NCI-H2196 (cell line): ENCODE measurements at regions not wholly inside any gene's neighbourhood (a gene's known extent, or its start where the extent isn't known, plus 50 kb on each side); places are given as distances from the start of the nearest gene placed in this dataset.
"Not testable (repeated sequence)": the region's sequence is repeated elsewhere in the genome, so short reads cannot be mapped to it uniquely, and the experiment has no call there.

ENCODE experiments used
- DNase-seq: peaks from one replicate; lab custom pipeline; 2025; ENCODE audit not compliant: unreplicated experiment; lab: John Stamatoyannopoulos, UW

DNA sequence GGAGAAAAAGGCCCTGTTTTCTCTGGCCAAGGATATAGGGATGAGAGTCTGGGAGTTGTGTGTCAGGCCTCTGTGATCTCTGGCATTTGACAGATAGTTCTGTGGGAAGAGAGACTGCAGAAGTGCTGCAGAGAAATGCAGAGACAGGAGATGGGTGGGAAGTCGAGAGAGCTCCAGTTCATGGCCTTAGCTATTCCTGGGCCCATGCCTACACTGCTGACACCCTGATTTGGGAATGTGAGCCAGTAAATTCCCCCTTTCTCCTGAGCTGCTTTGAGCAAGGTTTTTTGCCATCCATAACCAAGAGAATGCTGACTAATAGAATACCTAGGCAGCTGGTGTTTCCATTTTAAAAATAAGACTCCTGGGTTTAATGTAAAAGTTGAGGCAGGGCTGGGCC lies 59.3 kb downstream of the EBLN2 start:
- DNase-seq = no peak

DNA sequence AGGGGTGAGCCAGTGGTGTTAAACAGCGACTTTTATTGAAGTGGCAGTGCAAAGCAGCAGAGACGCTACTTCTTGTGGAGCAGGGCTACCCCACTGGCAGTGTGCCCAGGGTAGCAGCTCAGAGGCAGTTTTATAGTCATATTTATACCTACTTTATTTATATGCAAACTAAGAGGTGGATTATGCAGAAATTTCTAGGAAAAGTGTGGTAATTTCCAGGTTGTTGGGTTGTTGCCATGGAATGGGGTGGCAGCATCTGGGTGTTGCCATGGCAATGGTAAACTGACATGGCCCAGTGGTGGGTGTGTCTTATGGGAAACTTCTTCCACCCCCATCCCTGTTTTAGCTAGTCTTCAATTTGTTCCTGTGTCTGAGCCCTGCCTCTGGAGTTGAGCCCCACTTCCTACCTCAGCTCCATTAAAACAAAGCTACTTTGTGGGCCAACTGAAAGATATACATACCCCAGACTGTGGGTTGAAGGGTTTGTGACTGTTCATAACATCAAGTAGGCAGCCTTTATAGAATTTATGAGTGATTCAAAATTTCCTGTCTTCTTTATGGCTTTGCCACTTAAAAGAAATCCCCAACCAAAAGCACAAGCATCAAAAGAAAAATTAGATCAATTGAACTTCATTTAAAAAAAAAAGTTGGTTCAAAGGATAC lies 60.3 kb downstream of the EBLN2 start:
- no peak for DNase-seq

DNA sequence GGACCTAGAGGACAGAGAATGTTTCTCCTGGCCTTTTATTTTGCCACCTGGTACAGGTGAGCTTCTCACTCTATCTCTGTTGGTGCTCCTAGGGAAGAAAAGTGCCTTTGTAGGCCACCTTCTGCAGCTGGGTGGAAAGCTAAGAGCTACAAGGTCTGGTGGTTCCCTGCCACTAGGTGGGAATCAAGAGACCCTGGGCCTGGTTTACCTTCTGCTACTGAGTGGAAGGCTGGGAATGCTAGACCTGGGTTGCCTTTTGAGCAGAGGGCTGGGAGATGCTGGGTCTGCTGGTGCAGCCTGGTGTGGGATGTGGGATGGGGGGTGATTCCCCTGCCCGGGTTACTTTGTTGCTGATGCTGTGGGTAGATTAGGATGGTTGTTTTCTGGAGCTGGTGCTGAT lies 72.6 kb downstream of the EBLN2 start:
- no peak for DNase-seq

DNA sequence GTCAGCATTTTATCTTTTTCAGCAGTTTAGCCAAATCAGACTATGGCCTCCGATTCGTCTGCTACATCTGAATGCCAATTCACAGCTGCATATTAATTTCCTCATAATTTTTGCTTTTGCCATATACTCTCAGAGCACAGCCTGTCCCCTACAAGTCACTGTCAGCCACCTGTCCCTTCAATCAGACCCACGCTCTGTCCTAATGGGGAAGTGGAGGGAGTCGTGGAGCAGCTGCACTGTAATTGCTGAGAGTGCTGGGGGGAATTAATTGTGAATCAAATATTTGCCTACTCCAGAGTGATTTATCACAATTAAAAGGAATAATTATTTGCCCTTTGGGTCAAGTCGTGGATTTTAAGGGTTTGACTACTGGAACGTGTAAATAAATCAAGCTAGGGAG lies 75.5 kb downstream of the EBLN2 start:
- DNase-seq = no peak

DNA sequence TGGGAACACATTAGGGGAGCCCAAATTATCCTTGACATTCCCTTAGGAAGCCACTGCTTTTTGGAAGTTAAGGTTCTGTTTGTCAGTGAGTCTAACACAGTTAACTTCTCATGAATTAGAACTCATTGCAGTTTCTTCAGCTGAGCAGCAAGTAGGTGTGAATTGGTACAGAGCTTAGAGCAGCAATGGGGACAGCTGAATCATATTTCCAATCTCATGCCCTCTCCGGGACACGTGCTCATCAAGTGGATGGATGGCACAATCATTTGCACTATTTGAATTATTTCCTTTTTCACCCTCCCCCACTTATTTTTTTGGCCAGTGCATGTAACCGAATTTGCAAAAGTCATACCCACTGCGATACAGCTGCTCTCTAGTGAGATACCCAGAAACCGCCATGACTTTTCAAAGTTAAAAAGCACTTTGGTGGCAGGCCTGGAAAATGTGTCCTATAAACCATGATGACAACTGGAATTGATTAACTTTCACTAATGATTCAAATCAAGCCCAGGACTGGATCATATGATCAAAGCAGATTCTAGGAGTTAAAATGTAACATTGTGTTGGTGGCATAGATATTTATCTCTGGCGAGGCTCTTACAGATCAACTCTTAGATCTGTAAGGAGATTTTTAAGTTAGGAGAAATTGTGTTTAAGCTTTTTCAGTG lies 76.4 kb downstream of the EBLN2 start:
- DNase-seq = no peak

DNA sequence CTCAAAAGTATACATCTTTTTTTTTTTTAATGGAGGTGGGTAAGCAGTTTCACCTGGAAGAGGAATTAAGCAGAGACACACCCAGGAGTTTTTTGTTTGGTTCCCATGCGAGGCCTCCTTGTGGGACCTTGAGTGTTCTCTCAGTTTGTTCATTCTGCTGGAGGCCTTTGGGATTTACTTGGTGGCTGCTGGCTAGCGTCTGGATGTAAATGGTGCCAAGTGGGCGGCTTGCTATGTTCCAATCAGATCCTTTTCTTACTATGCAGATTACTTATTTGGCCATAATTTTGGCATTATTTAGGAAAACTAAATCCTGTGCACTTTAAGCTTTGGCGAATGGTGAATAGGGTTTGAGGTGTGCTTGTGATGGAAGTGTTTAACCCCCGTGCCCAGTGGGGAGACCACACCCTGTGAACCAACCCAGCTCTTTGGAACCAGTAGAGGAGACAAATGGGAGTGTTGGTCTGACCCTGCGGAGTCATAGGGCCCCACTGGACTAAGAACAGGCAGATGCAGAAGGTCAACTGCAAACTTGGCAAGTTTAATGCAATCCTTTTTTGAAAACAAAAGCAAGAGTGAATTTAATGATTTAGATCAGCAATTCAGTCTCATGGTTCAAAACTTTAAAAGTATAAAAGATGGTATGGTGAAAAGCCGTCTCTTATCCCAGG lies 79.4 kb downstream of the EBLN2 start:
- DNase-seq = no peak

DNA sequence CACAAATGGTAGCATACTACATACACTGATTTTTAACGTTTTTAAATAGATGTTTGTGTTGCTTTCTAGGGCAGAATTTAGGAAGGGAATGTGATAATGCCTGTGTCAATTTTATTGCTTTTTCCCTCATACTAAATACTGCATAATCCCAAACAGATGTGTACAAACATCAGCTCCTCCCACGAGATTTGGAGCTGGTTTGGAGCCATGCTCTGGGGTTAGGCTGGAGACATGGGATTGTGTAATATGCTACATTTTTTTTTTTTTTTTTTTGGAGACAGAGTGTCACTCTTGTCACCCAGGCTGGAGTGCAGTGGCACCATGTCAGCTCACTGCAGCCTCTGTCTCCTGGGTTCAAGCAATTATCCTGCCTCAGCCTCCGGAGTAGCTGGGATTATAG lies 80.1 kb downstream of the EBLN2 start:
- DNase-seq = no peak

DNA sequence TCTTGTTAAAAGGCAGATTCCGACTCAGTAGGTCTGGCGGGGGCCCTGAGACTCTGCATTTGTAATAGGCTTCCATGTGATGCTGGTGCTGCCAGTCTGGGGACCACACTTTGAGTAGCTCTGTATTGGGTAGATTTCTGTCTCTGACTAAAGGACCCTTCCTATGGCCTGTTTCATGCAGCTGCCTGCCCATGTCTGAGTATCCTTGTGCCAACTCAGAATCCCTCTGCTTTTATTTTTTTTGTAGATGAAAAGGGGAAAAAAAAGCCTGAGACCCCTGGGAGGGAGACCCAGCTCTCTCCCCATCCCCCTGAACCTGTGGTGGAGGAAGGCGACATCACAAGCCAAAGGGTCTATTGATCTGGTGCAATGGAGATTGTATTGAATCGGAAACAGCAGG lies 81.9 kb downstream of the EBLN2 start:
- DNase-seq = no peak

DNA sequence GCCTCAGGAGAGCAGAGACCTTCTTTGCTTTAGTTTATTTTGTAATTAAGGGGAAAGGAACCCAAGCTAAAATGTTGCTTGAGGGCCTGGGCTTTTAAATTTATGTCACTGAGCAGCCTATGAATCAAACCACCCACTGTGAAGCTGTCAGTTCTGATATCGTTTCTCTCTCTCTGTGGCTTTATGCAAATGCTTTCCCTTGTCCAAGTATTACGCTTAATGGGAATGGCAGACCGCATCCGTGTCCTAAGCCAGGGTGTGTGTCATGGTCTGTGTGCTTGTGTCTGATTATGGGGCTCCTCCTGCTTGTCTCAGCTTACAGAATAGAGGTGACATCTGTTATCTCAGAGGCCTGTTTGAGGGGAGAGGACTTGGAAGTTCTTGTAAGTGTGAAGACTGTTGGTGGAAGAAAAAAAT lies 82.4 kb downstream of the EBLN2 start:
- no peak for DNase-seq

DNA sequence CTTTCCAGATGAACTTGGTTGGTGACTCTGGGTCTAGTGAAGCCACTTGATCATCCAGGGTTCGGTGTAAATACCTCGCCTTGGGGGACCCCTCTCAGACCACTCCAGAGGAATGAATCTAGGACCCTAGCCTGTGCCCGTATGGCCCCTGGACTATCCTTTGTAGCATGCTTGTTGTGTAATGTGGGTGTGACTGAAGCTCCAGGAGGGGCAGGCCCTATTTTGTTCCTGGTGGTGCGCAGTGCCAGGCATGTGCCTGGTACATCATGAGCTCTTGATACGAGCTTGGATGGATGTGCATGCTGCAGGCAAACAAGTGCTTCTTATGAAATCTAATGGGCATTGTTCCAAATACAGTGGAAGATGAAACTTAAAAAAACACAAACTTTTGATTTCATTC lies 82.8 kb downstream of the EBLN2 start:
- DNase-seq = no peak

DNA sequence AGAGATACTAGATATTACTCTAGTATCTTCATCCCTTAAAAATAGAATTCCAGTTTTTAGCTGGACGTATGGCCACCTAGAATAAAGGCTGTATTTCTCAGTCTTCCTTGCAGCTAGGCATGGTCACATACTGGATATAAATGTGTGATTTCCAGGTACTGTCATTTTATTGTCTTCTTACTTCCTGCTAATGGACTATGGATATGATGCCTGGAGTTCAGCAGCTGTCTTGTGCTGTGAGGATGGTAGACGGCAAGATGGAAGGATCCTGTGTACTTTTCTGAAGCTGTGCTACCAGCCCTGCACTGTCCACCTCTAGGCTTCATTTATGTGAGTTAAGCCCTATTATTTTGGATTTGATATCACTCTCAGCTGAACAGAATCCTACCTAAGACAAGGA lies 83.4 kb downstream of the EBLN2 start:
- DNase-seq = no peak

DNA sequence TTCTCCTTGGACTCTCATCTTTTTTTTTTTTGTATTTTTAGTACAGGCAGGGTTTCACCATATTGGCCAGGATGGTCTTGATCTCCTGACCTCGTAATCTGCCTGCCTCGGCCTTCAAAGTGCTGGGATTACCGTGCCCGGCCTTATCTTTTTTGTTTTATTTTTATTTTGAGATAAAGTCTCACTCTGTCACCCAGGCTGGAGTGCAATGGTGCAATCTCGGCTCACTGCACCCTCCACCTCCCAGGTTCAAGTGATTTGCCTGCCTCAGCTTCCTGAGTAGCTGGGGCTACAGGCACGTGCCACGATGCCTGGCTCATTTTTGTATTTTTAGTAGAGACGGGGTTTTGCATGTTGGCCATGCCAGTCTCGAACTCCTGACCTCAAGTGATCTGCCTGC lies 86.0 kb downstream of the EBLN2 start:
- not testable (repeated sequence) for DNase-seq

DNA sequence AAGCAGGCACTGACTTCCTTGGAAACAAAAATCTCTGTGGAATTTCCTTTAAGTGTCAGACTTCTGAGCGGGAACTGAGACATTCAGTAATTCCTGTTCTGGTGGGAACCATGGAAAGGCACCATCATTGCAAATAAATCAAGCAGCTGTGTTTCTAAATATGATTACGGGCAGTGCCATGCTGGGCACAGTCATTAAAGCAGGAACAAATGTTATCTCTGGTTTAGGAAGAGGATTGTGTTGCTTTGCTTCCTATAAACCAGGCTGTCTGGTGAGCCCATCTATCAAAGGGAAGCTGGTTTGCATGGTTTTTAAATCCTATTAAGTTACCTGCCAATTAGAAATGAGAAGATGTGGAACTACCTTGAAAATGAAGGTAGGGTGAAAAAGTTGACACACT lies 86.7 kb downstream of the EBLN2 start:
- DNase-seq = peak; percentile 24

DNA sequence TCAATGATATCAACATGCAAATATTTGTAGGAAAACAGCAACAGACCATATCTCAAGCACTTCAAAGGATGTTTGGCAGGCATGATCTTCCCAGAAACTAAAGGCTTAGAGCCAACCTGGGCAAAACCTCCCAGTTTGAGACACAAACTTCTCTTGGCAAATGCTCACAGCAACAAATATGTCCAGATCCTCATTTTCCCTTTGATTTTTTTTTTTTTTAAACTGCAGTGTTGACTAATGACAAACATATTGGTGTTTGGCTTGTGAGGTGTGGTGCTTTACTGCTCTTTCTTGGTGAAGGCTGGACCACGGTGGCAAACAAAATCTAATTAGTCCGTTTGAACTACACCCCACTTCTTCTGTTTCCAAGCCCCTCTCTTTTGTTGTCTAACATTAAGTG lies 87.2 kb downstream of the EBLN2 start:
- DNase-seq = peak; percentile 24

DNA sequence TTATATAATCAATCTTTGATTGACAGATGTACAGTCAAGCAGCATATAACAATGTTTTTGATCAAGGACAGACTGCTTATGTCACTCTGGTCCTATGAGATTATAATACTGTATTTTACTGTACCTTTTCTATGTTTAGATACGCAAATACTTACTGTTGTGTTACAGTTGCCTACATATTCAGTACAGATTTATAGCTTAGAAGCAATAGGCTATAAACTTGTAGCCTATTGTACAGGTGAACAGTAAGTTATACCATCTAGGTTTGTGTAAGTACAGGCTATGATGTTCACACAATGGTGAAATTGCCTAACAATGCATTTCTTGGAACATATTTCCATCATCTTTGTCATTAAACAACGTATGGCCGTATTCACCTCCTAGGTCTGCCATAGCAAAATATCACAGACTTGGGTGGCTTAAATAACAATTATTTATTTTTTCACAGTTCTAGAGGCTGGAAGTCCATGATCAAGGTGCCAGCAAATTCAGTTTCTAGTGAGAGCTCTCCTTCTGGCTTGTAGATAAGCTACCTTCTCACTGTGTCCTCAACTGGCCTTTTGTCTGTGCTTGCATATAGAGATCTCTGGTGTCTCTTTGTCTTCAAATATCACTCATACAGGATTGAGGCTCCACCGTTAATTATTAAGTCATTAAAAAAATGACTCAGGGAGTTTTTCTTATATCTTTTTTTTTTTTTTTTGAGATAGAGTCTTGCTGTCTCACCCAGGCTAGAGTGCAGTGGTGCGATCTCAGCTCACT lies 89.1 kb downstream of the EBLN2 start:
- DNase-seq = no peak

DNA sequence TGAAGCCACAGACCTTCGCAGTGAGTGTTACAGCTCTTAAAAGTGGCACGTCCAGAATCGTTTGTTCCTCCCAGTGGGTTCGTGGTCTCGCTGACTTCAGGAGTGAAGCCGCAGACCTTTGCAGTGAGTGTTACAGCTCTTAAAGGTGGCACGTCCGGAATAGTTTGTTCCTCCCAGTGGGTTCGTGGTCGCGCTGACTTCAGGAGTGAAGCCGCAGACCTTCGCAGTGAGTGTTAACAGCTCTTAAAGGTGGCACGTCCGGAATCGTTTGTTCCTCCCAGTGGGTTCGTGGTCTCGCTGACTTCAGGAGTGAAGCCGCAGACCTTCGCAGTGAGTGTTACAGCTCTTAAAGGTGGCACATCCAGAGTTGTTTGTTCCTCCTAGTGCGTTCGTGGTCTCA lies 91.1 kb downstream of the EBLN2 start:
- DNase-seq = not testable (repeated sequence)

DNA sequence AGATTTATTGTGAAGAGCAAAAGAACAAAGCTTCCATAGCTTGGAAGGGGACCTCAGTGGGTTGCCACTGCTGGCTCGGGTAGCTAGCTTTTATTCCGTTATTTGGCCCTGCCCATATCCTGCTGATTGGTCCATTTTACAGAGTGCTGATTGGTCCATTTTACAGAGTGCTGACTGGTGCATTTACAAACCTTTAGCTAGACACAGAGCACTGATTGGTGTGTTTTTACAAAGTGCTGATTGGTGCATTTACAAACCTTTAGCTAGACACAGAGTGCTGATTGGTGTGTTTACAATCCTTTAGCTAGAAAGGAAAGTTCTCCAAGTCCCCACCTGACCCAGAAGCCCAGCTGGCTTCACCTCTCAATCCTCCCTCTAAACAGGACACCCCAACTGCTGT lies 91.6 kb downstream of the EBLN2 start:
- DNase-seq = not testable (repeated sequence)

DNA sequence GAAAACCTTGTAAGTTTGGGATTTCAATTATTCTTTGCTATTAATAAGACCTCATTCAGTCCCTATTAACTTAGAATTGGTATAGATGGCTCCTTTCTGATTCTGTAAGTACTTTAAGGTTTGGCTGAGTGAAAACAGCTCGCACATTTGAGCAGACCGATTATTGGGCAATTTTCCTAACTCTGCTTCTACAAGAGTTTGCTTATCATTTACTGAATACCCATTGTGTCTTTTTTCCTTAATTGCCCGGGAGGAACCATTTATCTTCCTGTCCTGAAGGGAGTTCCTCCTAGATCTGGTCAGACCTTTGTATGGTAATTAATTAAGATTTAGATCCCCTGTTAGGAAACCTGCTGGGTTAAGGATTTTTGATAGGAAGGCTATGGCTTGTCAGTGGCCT lies 92.8 kb downstream of the EBLN2 start:
- DNase-seq = not testable (repeated sequence)

DNA sequence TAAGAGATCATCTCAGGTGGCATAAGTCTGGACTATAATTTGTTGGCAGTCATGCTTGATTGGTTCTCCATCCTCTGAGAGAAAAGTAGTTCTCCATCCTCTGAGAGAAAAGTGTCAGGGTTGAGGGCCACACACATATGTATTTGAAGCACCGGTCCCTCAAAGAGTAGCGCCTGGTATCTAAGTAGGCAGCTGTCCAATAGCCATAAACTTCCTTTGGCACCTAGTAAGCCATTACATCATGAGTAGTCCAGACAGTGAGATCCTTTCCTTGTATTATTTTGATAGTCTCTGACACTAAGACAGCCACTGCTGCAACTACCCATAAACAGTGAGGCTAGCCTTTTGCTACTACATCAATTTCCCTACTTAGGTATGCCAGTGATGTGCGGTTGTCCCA lies 94.0 kb downstream of the EBLN2 start:
- DNase-seq = not testable (repeated sequence)

DNA sequence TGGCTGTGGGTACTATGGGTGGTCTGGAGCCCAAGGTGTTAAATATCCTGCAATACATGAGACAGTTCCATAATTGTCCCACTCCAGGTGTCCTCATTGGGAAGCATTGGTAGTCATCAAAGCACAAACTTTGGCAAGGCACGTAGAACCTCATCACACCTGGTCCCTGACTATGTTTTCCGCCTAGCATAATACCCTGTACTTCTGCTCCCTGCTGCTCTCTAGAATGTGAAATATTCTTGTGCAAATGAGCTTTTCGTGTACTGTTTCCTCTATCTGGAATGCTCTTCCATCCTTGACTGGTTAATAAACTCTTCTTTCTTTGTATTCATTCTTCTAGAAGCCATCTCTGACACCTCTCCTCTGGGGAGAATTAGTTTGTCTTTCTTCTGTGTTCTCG lies 103.2 kb downstream of the EBLN2 start:
- DNase-seq = no peak

DNA sequence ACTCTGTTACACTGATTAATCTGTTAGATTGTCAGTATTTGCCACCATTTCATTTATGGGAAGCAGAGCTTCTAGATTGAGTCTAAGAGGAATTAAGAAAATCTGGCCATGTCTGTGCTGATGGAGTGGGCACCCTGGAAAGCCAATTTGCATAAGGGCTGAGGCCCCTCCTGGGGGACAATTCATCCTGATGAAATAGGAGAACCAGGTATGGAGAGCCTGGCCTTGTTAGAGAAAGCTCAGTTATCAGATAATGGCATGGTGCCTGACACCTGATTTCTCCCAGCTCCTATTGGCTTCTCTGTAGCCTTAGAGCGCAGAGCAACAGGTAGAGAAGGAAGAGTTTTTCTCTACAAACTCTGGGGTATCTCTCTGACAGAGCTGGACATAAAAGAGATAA lies 114.2 kb downstream of the EBLN2 start:
- DNase-seq = no peak

DNA sequence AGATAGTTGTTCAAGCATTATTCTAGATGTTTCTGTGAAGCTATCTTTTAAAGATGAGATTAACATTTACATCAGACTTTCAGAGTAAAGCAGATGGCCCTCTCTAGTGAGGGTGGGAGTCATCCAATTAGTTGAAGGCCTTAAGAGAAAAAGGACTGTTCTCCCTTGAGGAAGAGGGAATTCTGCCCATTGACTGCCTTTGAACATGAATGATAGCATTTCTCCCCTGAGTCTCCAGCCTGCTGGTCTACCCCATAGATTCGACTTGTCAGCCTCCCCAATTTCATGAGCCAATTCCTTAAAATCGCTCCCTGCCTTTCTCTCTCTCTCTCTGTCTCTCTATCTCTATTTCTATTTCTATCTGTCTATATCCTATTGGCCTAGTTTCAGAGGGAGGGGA lies 115.5 kb downstream of the EBLN2 start:
- DNase-seq = no peak
